Uterus (tissue), 3 donors: ENCODE measurements at regions not wholly inside any gene's neighbourhood (a gene's known extent, or its start where the extent isn't known, plus 50 kb on each side); places are given as distances from the start of the nearest gene placed in this dataset.

Experiments
- DNase-seq, 2 donors: peaks; one replicate each; pipeline ENCODE4 v3.0.0-alpha.2; 2019 to 2020
- H3K27ac ChIP-seq, 2 donors: fragments of 200-600 bp; sonication (generic); 1 replicate in 1 of 2; 2 replicates in 1 of 2; pipeline ENCODE4 v1.5.1; 2016 to 2018
- H3K27me3 ChIP-seq, 2 donors: fragments of 200-600 bp; sonication (generic); one replicate each; pipeline ENCODE4 v1.5.1; 2018 to 2019; ENCODE audit warnings: control low read depth in 1 of 2
- H3K36me3 ChIP-seq, 2 donors: fragments of 200-600 bp; sonication (generic); one replicate each; pipeline ENCODE4 v1.5.1; 2019; ENCODE audit warnings: control low read depth in 1 of 2
- H3K4me1 ChIP-seq, 2 donors: fragments of 200-600 bp; sonication (generic); one replicate each; pipeline ENCODE4 v1.5.1; 2018 to 2019; ENCODE audit warnings: control low read depth in 1 of 2
- H3K4me3 ChIP-seq, 2 donors: fragments of 200-600 bp; sonication (generic); 1 replicate in 1 of 2; 2 replicates in 1 of 2; pipeline ENCODE4 v1.5.1; 2018 to 2019; ENCODE audit warnings: mild to moderate bottlenecking in 1 of 2
- H3K9me3 ChIP-seq, 2 donors: fragments of 200-600 bp; sonication (generic); one replicate each; pipeline ENCODE4 v1.5.1; 2019; ENCODE audit warnings: control low read depth in 1 of 2
- CTCF ChIP-seq, 4 experiments: fragments of 200-600 bp in 2 of 4; fragments of 450-650 bp in 2 of 4; sonication (generic) in 2 of 4; IDR thresholded peaks; one replicate each; pipeline ENCODE4 v1.5.1; 2016 to 2019; ENCODE audit warnings: antibody characterized with exemption in 4 of 4, mild to moderate bottlenecking in 2 of 4, moderate library complexity in 1 of 4
- POLR2A ChIP-seq, 2 donors: fragments of 450-650 bp; IDR thresholded peaks; one replicate each; pipeline ENCODE4 v1.6.1; 2016; ENCODE audit warnings: antibody characterized with exemption in 2 of 2, mild to moderate bottlenecking in 1 of 2, moderate library complexity in 1 of 2
- intact Hi-C: fragments of 100-400 bp; cut with DNase I; formaldehyde crosslinking; loops from one replicate; pipeline ENCODE4 v1.15.1; 2023; ENCODE audit warnings: low total_unique reads
- donor health status: DM: yes; HTN: yes; CAD: no.

GRCh38 chrX:151825925-151826485 lies 86.7 kb upstream of the MAGEA4 start:
- no peak overlapping the region for H3K4me3 ChIP-seq
- TF ChIP-seq CTCF (IDR thresholded peaks at IDR 0.05) (peak in 1 of 4 experiments; percentile 16), POLR2A (IDR thresholded peaks at IDR 0.05) (no peak)
- peak in 1 of 2 donors; percentile 22 for DNase-seq

GRCh38 chrX:151828439-151829080 lies 84.1 kb upstream of the MAGEA4 start:
- DNase-seq = no peak
- no peak overlapping the region for H3K27ac ChIP-seq
- no peaks in the 10 kb centered on the region for H3K36me3 ChIP-seq
- H3K4me3 ChIP-seq = no peak overlapping the region
- no peak for TF ChIP-seq POLR2A (IDR thresholded peaks at IDR 0.05)
- TF ChIP-seq CTCF (IDR thresholded peaks at IDR 0.05) = no peak
- H3K9me3 ChIP-seq = no peaks in the 10 kb centered on the region
- no peaks in the 10 kb centered on the region for H3K4me1 ChIP-seq
- no peaks in the 10 kb centered on the region for H3K27me3 ChIP-seq
- intact Hi-C loops = no loop called here

More at GRCh38 chrX:151825925-151826485, 86.7 kb upstream of the MAGEA4 start:
- Histone ChIP-seq H3K36me3 (no peaks in the 10 kb centered on the region), H3K9me3 (no peaks in the 10 kb centered on the region), H3K4me1 (no peaks in the 10 kb centered on the region), H3K27me3 (no peaks in the 10 kb centered on the region), H3K27ac (no peak overlapping the region)
- intact Hi-C loops = no loop called here

- Histone ChIP-seq H3K9me3 (no peaks in the 10 kb centered on the region), H3K4me3 (no peak overlapping the region), H3K27me3 (no peaks in the 10 kb centered on the region), H3K27ac (no peak overlapping the region), H3K36me3 (no peaks in the 10 kb centered on the region), H3K4me1 (no peaks in the 10 kb centered on the region)
- no peak for DNase-seq
- TF ChIP-seq CTCF (IDR thresholded peaks at IDR 0.05) (no peak), POLR2A (IDR thresholded peaks at IDR 0.05) (no peak)
- intact Hi-C loops = no loop called here
Measured at GRCh38 chrX:151830911-151831310, 81.8 kb upstream of the MAGEA4 start.

- Histone ChIP-seq H3K27ac (no peak overlapping the region), H3K4me3 (no peak overlapping the region), H3K36me3 (no peaks in the 10 kb centered on the region), H3K9me3 (no peaks in the 10 kb centered on the region), H3K27me3 (no peaks in the 10 kb centered on the region), H3K4me1 (no peaks in the 10 kb centered on the region)
- no peak for TF ChIP-seq CTCF (IDR thresholded peaks at IDR 0.05)
- TF ChIP-seq POLR2A (IDR thresholded peaks at IDR 0.05) = no peak
- intact Hi-C loops = no loop called here
- no peak for DNase-seq
Measured at GRCh38 chrX:151852294-151852693, 60.4 kb upstream of the MAGEA4 start.

GRCh38 chrX:151854726-151855495 lies 57.8 kb upstream of the MAGEA4 start:
- H3K9me3 ChIP-seq = no peaks in the 10 kb centered on the region
- no peak for DNase-seq
- H3K27me3 ChIP-seq = no peaks in the 10 kb centered on the region
- H3K27ac ChIP-seq = no peak overlapping the region
- intact Hi-C loops = no loop called here
- no peak overlapping the region for H3K4me3 ChIP-seq
- H3K4me1 ChIP-seq = no peaks in the 10 kb centered on the region
- TF ChIP-seq CTCF (IDR thresholded peaks at IDR 0.05) = no peak
- no peaks in the 10 kb centered on the region for H3K36me3 ChIP-seq
